ENCODE measurements at regions not wholly inside any gene's neighbourhood (a gene's known extent, or its start where the extent isn't known, plus 50 kb on each side); places are given as distances from the start of the nearest gene placed in this dataset.

DNA sequence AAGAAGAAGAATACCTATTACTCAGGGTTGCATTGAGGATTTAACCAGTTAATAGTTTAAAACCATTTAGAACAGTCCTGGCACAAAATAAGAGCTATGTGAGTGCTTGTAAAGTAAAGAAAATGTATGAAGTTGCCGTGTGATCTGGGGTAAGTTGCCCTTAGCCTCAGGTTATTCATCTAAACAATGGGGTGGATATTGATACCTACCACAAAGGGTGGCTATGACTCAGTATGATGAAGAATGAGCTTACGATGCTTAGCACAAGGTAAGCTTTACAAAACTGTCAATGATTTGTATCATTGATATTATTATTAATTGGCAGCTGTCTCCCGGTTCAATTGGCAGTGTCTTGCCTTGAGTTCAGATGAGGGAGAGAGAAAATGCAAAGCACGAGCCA lies 149.4 kb upstream of the PITX1 start:
- Histone ChIP-seq H3K9me3 (ENCODE audit: insufficient read depth, low read length) (no peaks in the 10 kb centered on the region), H3K9ac (ENCODE audit: low read length) (no peak overlapping the region), H3K36me3 (replicated peaks; ENCODE audit: low read depth, low read length) (no peaks in the 10 kb centered on the region), H2AFZ (ENCODE audit: low read depth, low read length) (no peak overlapping the region), H3K27ac (ENCODE audit: low read length) (no peak overlapping the region), H3K79me2 (ENCODE audit: low read length) (no peaks in the 10 kb centered on the region), H3K4me2 (ENCODE audit: low read length) (no peak overlapping the region), H3K27me3 (ENCODE audit: low read depth, low read length) (no peaks in the 10 kb centered on the region), H3K4me1 (ENCODE audit: low read length) (peaks cover 12% of the 10 kb centered on the region), H4K20me1 (ENCODE audit: insufficient read depth, low read length) (no peaks in the 10 kb centered on the region), H3K4me3 (ENCODE audit: low read length) (no peak overlapping the region)
- TF ChIP-seq, protein P1, sequence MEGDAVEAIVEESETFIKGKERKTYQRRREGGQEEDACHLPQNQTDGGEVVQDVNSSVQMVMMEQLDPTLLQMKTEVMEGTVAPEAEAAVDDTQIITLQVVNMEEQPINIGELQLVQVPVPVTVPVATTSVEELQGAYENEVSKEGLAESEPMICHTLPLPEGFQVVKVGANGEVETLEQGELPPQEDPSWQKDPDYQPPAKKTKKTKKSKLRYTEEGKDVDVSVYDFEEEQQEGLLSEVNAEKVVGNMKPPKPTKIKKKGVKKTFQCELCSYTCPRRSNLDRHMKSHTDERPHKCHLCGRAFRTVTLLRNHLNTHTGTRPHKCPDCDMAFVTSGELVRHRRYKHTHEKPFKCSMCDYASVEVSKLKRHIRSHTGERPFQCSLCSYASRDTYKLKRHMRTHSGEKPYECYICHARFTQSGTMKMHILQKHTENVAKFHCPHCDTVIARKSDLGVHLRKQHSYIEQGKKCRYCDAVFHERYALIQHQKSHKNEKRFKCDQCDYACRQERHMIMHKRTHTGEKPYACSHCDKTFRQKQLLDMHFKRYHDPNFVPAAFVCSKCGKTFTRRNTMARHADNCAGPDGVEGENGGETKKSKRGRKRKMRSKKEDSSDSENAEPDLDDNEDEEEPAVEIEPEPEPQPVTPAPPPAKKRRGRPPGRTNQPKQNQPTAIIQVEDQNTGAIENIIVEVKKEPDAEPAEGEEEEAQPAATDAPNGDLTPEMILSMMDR (IDR thresholded peaks at IDR 0.05; ENCODE audit: low read depth, low read length), result no peak
- no peak for TF ChIP-seq EZH2phosphoT487 (IDR thresholded peaks at IDR 0.05; ENCODE audit: low read depth)

GRCh38 chr5:135182675-135183074 lies 148.6 kb upstream of the PITX1 start:
- no peaks in the 10 kb centered on the region for H3K79me2 ChIP-seq (ENCODE audit: low read length)

GRCh38 chr5:135181653-135182052 lies 147.6 kb upstream of the PITX1 start:
- Histone ChIP-seq H4K20me1 (ENCODE audit: insufficient read depth, low read length) (no peaks in the 10 kb centered on the region), H3K27me3 (ENCODE audit: low read depth, low read length) (no peaks in the 10 kb centered on the region), H3K79me2 (ENCODE audit: low read length) (no peaks in the 10 kb centered on the region), H3K9ac (ENCODE audit: low read length) (no peak overlapping the region), H3K36me3 (replicated peaks; ENCODE audit: low read depth, low read length) (no peaks in the 10 kb centered on the region), H3K9me3 (ENCODE audit: insufficient read depth, low read length) (no peaks in the 10 kb centered on the region), H3K27ac (ENCODE audit: low read length) (no peak overlapping the region), H3K4me3 (ENCODE audit: low read length) (no peak overlapping the region), H3K4me1 (ENCODE audit: low read length) (peaks cover 24% of the 10 kb centered on the region), H3K4me2 (ENCODE audit: low read length) (no peak overlapping the region), H2AFZ (ENCODE audit: low read depth, low read length) (no peak overlapping the region)
- no peak for TF ChIP-seq EZH2phosphoT487 (IDR thresholded peaks at IDR 0.05; ENCODE audit: low read depth)
- TF ChIP-seq, protein P1 (IDR thresholded peaks at IDR 0.05; ENCODE audit: low read depth, low read length), result no peak

More at GRCh38 chr5:135182675-135183074, 148.6 kb upstream of the PITX1 start:
- H3K4me3 ChIP-seq (ENCODE audit: low read length), result no peak overlapping the region
- H3K9me3 ChIP-seq (ENCODE audit: insufficient read depth, low read length), result no peaks in the 10 kb centered on the region
- H3K4me1 ChIP-seq (ENCODE audit: low read length), result peaks cover 20% of the 10 kb centered on the region
- no peak overlapping the region for H3K9ac ChIP-seq (ENCODE audit: low read length)
- no peaks in the 10 kb centered on the region for H4K20me1 ChIP-seq (ENCODE audit: insufficient read depth, low read length)
- no peaks in the 10 kb centered on the region for H3K27me3 ChIP-seq (ENCODE audit: low read depth, low read length)
- H3K4me2 ChIP-seq (ENCODE audit: low read length), result no peak overlapping the region
- TF ChIP-seq, protein P1 (IDR thresholded peaks at IDR 0.05; ENCODE audit: low read depth, low read length), result no peak
- no peak for TF ChIP-seq EZH2phosphoT487 (IDR thresholded peaks at IDR 0.05; ENCODE audit: low read depth)
- H2AFZ ChIP-seq (ENCODE audit: low read depth, low read length), result no peak overlapping the region
- no peaks in the 10 kb centered on the region for H3K36me3 ChIP-seq (replicated peaks; ENCODE audit: low read depth, low read length)
- no peak overlapping the region for H3K27ac ChIP-seq (ENCODE audit: low read length)

- no peak overlapping the region for H3K9ac ChIP-seq (ENCODE audit: low read length)
- no peaks in the 10 kb centered on the region for H4K20me1 ChIP-seq (ENCODE audit: insufficient read depth, low read length)
- H3K36me3 ChIP-seq (replicated peaks; ENCODE audit: low read depth, low read length), result no peaks in the 10 kb centered on the region
- H3K4me2 ChIP-seq (ENCODE audit: low read length), result peak overlapping the region; percentile 53
- H2AFZ ChIP-seq (ENCODE audit: low read depth, low read length), result no peak overlapping the region
- no peak overlapping the region for H3K27ac ChIP-seq (ENCODE audit: low read length)
- H3K4me3 ChIP-seq (ENCODE audit: low read length), result no peak overlapping the region
- no peaks in the 10 kb centered on the region for H3K27me3 ChIP-seq (ENCODE audit: low read depth, low read length)
- TF ChIP-seq EZH2phosphoT487 (IDR thresholded peaks at IDR 0.05; ENCODE audit: low read depth), result no peak
- TF ChIP-seq, protein P1 (IDR thresholded peaks at IDR 0.05; ENCODE audit: low read depth, low read length), result no peak
- H3K4me1 ChIP-seq (ENCODE audit: low read length), result peaks cover 24% of the 10 kb centered on the region
- no peaks in the 10 kb centered on the region for H3K79me2 ChIP-seq (ENCODE audit: low read length)
- H3K9me3 ChIP-seq (ENCODE audit: insufficient read depth, low read length), result no peaks in the 10 kb centered on the region
These were observed 145.4 kb upstream of the PITX1 start for GRCh38 chr5:135179308-135179980.

Measured in OCI-LY3 (cell line).